CD4-positive, alpha-beta T cell treated with Interleukin-12 subunit alpha and Interleukin-12 subunit beta, for 1 hour (primary cell): ENCODE measurements at regions not wholly inside any gene's neighbourhood (a gene's known extent, or its start where the extent isn't known, plus 50 kb on each side); places are given as distances from the start of the nearest gene placed in this dataset.
A peak's percentile ranks its signal among the peaks of the same experiment; 100 is the strongest.
"Not testable (repeated sequence)": the region's sequence is repeated elsewhere in the genome, so short reads cannot be mapped to it uniquely, and the experiment has no call there.

Source experiments
- DNase-seq: peaks from one replicate; pipeline ENCODE4 v3.0.0-alpha.2; 2020

DNA sequence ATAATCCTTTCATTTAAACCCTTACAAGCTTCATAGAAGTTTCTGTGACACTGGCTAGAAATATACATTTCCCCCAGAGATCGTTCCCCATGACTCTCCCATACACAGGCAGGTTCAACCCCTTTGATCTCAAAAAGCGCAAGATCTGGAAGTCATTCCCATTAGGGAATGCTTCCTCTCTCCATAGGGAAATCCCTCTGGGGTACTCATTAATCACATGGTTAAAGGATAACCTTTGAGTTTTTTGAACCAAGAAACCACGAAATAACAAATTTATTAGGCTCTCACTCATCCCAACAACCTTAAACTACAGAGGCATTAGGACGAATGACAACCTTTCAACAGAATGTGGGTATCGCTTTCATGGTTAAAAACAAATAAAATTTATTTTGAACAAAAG, 211.9 kb upstream of the PRICKLE2 start:
- DNase-seq = no peak

- DNase-seq = not testable (repeated sequence)
Observed at GRCh38 chr3:64435023-64435422, 209.8 kb upstream of the PRICKLE2 start.

GRCh38 chr3:64432870-64433269, 207.6 kb upstream of the PRICKLE2 start:
- DNase-seq = no peak

DNA sequence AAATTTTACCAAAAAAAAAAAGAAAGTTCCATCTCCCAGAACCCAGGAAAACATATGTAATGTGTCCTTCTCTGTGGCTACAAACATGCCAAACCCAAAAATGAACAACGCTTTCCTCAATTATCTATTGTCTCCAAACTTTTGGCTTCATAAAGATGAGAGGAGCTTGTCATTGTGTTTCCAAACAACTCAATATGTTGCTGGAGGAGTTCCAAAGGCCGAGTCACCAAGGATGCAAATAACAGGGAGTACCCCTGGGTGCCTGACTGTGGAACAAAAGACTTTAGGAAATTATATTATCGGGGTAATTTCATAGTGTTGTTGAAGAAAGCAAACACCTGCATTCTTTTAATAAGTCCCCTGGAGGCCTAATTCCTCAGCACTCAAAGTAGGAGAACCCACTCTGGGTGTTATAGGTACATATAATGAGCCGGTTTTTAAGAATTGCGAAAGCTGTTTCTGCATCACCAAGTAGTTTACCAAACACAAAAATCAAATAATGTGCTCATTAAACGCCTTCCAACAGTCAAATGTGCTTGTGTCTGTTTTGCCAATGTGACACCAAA, 206.3 kb upstream of the PRICKLE2 start:
- no peak for DNase-seq

DNA sequence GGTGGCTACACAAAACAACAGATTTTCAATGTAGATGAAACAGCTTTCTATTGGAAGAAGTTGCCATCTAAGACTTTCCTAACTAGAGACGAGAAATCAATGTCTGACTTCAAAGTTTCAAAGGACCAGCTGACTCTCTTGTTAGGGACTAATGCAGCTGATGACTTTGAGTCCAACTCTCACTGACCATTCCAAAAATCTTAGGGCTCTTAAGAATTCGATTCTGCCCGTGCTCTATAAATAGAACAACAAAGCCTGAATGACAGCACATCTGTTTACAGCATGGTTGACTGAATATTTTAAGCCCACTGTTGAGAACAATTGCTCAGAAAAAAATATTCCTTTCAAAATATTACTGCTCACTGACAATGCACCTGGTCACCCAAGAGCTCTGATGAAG, 202.4 kb upstream of the PRICKLE2 start:
- no peak for DNase-seq

DNA sequence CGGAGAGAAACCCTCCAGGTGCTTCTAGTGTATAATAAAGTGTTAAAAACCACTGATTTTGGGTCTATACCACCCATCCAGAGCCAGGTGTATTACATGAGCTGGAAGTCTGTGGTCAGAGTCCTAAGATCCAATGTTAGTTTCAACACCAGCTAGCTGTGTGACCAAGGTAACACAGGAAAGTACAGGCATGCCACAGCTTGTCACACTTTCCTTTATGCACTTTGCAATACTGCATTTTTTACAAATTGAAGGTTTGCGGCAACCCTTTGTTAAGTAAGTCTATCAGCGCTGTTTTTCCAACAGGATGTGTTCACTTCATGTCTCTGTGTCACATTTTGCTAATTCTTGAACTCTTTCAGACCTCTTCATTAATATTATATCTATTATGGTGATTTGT, 201.3 kb upstream of the PRICKLE2 start:
- DNase-seq = no peak

- DNase-seq = no peak
Observed at GRCh38 chr3:64422932-64423331, 197.7 kb upstream of the PRICKLE2 start.

GRCh38 chr3:64422192-64422591, 196.9 kb upstream of the PRICKLE2 start:
- no peak for DNase-seq

DNA sequence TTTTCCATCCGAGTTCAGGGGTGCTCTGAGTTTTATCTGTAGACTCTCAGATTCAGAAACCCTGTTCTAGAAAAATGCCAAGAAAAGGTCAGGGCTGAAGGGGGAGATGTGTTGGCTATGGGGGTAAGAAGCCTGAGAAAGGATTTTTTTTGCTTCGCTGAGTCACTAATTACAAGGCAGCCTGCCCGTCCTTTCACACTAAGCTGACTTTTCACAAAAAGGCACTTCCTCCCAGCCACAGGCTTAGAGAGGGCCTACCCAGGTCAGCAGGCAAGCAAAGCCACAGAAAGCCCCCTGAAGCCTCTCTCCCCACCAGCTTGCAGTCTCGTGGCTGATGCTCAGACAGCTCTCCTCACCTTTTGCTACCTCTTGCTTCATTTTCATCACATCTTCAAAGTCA, 192.6 kb upstream of the PRICKLE2 start:
- no peak for DNase-seq

- DNase-seq = no peak
Observed at GRCh38 chr3:64414043-64414442, 188.8 kb upstream of the PRICKLE2 start.

DNA sequence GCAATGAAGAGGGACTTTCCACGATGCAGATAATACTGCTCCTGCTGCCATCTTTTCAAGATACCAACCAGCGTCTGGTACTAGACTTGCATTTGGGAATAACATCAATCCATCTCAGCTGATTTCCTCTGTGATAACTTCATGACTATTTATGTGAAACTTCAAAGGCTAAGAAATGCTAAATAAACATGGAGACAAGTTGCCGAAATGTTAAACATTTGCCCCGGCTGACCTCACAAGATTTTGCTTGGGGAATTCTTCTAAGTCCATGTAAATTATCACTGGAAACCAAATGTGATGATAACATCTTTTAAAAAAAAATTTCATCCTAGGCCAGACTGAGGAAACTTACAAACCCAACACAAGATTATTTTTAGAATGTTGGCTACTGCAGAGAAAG, 185.8 kb upstream of the PRICKLE2 start:
- DNase-seq = no peak

- DNase-seq = no peak
Observed at GRCh38 chr3:64410226-64410625, 185.0 kb upstream of the PRICKLE2 start.

- DNase-seq = no peak
Observed at GRCh38 chr3:64408770-64409169, 183.5 kb upstream of the PRICKLE2 start.

DNA sequence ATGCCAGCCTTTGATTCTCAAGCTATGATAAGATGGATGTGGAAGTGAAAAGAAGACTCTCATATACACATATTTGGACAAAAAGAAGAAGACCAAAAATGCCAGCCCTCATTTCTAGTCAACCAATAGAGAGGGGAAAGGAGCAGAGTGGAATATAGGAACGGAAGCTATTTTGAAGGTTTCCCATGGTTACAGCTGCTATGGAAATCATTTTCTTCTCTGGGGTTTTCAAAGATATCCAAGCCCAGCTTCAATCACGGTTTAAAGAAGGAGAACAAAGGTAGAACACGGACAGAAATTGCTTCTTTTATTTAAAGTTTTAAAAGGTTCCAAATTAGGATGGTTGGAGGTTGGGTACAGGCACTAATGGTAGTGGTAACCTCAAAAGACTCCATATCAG, 181.0 kb upstream of the PRICKLE2 start:
- DNase-seq = no peak

- no peak for DNase-seq
Observed at GRCh38 chr3:64405211-64405835, 180.1 kb upstream of the PRICKLE2 start.

DNA sequence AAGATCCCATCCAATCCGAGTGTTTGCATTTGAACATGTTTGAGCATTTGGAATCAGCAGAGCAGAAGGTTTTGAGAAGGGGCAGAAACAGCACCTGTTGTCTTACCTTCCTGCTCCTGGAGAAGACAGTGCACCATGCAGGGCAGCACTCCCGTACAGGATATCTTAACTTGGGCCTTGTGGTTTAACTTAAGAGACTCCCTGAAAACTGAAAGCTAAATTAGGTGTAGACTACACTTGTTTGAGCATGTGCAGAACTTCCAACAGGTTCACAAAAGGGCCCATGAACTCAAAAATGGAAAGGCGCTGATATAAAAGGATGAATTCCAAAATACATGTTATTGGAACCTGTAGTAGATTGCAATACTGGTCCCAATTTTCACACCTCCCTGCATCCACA, 175.4 kb upstream of the PRICKLE2 start:
- DNase-seq = no peak

DNA sequence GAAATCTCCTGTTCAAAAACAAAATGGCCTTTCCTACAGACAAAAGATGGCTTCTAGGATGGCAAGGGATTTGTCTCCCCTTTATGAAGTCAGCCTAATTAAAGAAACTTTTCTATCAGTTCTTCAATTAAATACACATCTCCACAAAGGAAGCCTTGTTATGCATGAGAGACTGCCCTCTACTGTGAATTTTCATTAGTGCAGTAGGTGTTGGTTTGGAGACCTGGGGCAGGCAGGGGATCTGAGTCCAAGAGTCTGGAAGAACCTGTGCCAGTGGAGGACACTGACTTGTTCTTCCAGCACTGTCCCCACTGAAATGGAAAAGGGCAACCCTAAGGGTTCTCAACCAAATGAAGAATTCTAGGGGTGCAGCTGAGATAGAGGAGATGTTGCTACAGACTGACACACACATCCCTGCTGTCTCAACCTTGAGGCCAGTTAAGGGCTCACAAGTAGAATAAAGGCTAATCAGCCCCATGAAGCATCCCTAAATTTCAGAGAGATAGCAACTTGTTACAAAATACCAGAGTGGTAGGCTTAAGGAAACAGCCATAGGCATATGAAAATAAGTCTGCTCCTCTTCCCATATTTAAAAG, 174.0 kb upstream of the PRICKLE2 start:
- DNase-seq = peak; percentile 9

- DNase-seq = no peak
Observed at GRCh38 chr3:64398476-64398875, 173.2 kb upstream of the PRICKLE2 start.

DNA sequence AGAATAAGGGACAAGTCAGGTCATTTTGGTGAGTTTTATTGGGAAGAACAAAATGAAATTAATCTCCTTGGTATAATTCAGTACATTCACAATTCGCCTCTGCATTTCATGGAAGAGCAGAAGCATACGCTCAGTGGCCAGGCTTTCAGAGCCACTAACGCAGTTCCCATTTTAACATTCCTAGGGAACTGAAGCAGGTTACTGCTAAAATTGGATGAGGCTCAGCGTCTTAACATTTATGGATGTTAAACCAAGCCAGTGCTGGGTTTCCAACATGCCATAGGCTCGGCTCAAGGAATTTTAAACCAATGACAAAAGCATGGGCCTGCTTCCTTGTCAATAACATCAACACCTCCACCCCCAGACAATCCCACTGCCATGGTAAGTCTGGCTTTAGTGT, 172.7 kb upstream of the PRICKLE2 start:
- no peak for DNase-seq

DNA sequence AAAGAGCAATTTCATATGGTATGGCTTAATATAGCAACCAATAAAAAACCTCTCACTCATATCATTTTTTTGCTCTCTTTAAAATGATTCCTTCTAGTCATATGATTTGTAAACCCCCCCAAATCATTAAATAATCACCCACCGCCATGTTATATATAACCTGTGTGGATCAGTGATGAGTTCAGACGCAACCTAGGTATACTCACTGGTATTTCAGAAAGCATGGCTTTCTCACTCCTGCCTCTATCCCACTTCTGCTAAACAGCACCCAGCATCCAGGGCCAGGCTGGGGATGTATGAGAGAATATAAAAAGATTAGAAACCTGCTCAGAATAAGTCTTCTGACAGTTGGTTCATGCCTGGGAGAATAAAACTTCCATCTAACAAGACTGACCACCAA, 172.3 kb upstream of the PRICKLE2 start:
- DNase-seq = no peak

DNA sequence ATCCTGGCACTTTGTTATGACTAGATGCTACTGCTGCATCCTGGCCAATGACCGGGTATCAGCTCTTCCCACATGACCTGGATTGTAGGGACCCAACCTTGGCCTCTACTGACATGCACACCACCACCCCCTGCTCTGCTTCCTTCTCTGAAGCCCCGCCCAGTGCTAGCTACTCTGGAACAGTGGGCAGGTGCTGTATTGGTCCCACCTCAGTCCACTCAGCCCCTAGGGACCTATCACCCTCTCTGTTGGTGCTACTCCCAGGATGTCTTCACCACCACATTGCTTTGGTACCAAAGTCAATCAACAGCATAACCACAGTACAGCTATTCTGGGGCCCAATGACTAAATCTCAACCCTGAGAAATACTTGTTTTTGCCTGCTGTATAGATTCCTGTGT, 170.2 kb upstream of the PRICKLE2 start:
- DNase-seq = no peak

DNA sequence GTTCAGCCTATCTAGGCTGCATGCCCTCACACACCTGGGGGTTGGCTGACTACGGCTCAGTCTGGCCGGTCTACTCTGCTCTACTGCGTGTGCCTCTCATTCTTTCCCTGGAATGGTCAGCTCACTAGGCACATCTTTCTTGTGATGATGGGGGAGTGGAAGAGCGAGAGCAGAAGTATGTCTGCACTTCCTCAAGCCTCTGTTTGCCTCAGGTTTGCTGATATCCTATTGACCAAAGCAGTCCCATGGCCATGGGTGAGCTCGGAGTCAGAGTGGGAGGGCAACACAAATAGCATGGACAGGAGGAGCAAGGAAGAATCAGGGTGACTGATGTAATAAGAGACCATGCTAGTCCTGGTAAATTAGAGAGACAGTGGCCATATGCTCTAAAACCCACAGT, 167.9 kb upstream of the PRICKLE2 start:
- DNase-seq = no peak

DNA sequence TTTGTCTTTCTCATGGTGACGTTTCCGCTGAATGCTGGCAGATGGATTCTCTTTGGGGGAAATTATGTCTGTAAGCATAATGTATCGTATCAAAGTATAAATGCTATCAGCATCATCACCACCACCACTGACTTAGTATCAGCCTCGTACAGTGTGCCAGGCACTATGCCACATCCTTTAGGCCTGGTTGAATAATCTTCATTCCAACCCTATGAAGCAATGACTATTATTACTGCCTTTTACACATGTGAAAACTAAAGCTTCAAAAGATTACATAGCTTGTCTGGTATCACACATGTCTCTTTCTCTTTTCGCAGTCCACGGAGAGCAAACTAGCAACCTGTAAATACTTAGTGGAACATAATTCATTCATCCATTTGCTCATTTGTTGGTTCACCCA, 166.7 kb upstream of the PRICKLE2 start:
- no peak for DNase-seq

DNA sequence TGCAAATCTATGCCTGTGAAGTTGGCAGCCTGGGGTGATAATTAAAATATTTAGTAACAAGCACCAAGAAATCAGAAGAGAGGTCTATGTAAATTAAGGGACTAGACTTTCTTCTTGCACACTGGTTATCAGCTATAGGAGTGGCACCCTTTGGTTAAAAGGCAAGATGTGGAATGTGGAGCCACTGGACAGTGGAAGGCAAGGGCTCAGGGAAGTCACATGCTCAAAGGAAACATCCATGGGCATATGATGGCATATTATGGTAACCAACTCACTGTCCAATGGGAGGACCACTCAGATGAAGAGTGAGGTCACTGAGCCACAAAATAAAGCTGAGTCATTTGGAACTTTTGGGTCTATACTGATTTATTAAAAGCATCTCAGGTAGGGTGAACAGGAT, 165.6 kb upstream of the PRICKLE2 start:
- DNase-seq = no peak

- no peak for DNase-seq
Observed at GRCh38 chr3:64388886-64389285, 163.6 kb upstream of the PRICKLE2 start.
